ENCODE measurements at regions not wholly inside any gene's neighbourhood (a gene's known extent, or its start where the extent isn't known, plus 50 kb on each side); places are given as distances from the start of the nearest gene placed in this dataset.
A peak's percentile ranks its signal among the peaks of the same experiment; 100 is the strongest.

DNA sequence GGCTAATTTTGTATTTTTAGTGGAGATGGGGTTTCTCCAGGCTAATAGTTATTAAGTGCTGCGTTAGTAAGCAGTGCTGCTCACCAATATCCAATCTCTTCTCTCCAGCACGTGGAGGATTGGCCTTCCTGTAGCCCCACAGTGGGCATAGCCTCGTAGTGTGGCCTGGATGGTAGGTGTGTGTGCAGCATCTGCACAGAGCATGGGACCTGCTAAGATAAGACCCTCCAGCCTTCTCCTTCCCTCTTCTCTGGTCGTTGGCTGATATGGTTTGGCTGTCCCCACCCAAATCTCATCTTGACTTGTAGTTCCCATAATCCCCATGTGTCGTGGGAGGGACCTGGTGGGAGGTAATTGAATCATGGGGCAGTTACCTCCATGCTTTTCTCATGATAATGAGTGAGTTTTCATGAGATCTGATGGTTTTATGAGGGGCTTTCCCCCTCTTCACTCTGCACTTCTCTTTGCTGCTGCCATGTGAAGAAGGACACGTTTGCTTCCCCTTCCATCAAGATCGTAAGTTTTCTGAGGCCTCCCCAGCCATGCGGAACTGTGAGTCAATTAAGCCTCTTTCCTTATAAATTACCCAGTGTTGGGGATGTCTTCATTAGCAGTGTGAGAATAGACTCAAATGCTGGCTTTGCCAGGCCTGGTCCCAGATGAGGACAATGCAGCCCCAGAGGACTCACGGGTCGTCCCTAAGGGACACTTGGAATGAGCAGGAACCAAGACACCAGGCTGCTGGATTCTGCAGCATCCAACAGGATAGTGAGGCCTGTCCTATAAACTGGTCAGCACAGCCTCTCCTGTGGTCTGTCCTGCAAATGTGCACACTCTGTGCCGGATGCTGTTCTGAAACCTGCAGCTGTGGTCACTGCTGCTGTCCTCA is 63.4 kb upstream of the AFDN start (continued):
- TF ChIP-seq ZNF609 (CRISPR knock-in tag; IDR thresholded peaks at IDR 0.05; ENCODE audit: borderline replicate concordance) (peak; percentile 50; the same call in 1 of the 2 replicates), MTA3 (CRISPR knock-in tag; IDR thresholded peaks at IDR 0.05) (no peak), GLMP (CRISPR knock-in tag; IDR thresholded peaks at IDR 0.05; ENCODE audit: borderline replicate concordance) (no peak), ZNF253 (CRISPR knock-in tag; IDR thresholded peaks at IDR 0.05; ENCODE audit: borderline replicate concordance) (no peak), MXD1 (CRISPR knock-in tag; IDR thresholded peaks at IDR 0.05) (no peak), RORA (CRISPR knock-in tag; IDR thresholded peaks at IDR 0.05) (no peak), JUN (CRISPR knock-in tag; IDR thresholded peaks at IDR 0.05) (0 out of 2 replicates have a peak, but pooled peaks have one; percentile 15), EHMT2 (IDR thresholded peaks at IDR 0.05; ENCODE audit: borderline replicate concordance, low read depth, low read length) (no peak), TARDBP (CRISPR knock-in tag; IDR thresholded peaks at IDR 0.05) (no peak; the same call in 1 of the 2 replicates), KLF15 (CRISPR knock-in tag; IDR thresholded peaks at IDR 0.05; ENCODE audit: borderline replicate concordance) (no peak)
- TF ChIP-seq, protein P1, sequence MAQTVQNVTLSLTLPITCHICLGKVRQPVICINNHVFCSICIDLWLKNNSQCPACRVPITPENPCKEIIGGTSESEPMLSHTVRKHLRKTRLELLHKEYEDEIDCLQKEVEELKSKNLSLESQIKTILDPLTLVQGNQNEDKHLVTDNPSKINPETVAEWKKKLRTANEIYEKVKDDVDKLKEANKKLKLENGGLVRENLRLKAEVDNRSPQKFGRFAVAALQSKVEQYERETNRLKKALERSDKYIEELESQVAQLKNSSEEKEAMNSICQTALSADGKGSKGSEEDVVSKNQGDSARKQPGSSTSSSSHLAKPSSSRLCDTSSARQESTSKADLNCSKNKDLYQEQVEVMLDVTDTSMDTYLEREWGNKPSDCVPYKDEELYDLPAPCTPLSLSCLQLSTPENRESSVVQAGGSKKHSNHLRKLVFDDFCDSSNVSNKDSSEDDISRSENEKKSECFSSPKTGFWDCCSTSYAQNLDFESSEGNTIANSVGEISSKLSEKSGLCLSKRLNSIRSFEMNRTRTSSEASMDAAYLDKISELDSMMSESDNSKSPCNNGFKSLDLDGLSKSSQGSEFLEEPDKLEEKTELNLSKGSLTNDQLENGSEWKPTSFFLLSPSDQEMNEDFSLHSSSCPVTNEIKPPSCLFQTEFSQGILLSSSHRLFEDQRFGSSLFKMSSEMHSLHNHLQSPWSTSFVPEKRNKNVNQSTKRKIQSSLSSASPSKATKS (CRISPR knock-in tag; IDR thresholded peaks at IDR 0.05) = no peak
- TF ChIP-seq, protein P2, sequence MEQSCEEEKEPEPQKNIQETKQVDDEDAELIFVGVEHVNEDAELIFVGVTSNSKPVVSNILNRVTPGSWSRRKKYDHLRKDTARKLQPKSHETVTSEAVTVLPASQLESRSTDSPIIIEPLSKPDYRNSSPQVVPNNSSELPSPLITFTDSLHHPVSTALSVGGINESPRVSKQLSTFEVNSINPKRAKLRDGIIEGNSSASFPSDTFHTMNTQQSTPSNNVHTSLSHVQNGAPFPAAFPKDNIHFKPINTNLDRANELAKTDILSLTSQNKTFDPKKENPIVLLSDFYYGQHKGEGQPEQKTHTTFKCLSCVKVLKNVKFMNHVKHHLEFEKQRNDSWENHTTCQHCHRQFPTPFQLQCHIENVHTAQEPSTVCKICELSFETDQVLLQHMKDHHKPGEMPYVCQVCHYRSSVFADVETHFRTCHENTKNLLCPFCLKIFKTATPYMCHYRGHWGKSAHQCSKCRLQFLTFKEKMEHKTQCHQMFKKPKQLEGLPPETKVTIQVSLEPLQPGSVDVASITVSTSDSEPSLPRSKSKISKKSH (CRISPR knock-in tag; IDR thresholded peaks at IDR 0.05; ENCODE audit: borderline replicate concordance) = no peak
- TF ChIP-seq, protein P3, sequence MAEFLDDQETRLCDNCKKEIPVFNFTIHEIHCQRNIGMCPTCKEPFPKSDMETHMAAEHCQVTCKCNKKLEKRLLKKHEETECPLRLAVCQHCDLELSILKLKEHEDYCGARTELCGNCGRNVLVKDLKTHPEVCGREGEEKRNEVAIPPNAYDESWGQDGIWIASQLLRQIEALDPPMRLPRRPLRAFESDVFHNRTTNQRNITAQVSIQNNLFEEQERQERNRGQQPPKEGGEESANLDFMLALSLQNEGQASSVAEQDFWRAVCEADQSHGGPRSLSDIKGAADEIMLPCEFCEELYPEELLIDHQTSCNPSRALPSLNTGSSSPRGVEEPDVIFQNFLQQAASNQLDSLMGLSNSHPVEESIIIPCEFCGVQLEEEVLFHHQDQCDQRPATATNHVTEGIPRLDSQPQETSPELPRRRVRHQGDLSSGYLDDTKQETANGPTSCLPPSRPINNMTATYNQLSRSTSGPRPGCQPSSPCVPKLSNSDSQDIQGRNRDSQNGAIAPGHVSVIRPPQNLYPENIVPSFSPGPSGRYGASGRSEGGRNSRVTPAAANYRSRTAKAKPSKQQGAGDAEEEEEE (CRISPR knock-in tag; IDR thresholded peaks at IDR 0.05; ENCODE audit: borderline replicate concordance) = no peak
- TF ChIP-seq, protein P4, sequence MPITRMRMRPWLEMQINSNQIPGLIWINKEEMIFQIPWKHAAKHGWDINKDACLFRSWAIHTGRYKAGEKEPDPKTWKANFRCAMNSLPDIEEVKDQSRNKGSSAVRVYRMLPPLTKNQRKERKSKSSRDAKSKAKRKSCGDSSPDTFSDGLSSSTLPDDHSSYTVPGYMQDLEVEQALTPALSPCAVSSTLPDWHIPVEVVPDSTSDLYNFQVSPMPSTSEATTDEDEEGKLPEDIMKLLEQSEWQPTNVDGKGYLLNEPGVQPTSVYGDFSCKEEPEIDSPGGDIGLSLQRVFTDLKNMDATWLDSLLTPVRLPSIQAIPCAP (CRISPR knock-in tag; IDR thresholded peaks at IDR 0.05; ENCODE audit: low read depth) = no peak
